HG03039 (cell line): ENCODE measurements at regions not wholly inside any gene's neighbourhood (a gene's known extent, or its start where the extent isn't known, plus 50 kb on each side); places are given as distances from the start of the nearest gene placed in this dataset.

ENCODE experiments used
- ATAC-seq: cut with Tn5 transposase; IDR thresholded peaks from one replicate; pipeline ENCODE4 v1.9.1; 2021; ENCODE audit warnings: mild to moderate bottlenecking, moderate library complexity; ENCODE audit not compliant: unreplicated experiment

DNA sequence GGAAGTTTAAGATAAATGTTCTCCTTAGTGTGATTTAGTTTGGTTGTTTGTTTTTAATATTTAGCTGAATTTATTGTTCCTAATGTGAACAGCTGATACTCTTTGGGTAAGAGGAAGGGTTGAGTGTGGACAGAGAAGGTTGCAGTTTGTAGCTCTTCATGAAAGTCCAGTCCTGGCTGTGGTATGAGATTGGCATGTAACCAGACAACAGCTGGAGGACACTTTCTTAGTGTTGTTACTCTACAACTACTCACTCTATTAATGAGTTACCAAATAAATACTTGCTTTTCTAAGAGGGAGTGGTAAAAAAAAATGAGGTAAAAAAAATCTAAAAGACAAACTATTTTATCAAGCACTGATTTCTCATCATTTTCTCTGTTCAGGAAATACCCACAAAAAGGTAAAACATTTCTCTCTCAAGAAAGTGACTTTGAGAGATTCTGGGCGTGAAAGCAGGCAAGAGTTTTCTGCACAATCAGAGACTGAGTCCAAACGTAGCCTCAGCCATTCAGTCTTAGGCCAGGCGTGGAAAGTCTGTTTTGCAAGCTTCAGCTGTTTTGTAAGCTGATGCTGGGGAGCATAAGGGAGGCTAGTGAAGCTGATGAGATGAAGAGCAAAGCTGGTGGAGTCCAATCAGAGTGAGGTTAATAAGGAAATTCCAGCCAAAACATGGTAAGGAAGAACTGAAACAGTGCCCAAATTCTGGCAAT, 138.5 kb upstream of the ARPP21 start:
- ATAC-seq, result no peak

DNA sequence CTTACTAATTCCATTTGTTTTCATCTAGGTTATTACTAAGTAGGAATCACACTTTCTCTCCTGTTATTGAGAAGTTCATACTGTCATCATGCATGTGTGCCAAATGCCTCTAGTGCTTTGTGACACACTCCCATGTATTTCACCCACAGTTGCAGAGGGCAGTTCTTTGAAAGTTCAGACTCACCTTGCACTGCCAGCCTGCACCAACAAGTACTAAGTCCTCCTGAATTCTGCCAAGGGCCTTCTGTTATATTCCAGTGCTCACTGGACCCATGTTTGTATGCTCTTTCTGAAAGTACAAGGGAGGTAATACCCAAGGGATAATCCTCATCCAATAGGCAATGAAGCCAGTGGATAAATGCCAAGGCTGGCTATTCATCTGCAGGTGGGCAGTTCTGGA, 136.6 kb upstream of the ARPP21 start:
- ATAC-seq, result no peak

- ATAC-seq, result no peak
These were observed 134.1 kb upstream of the ARPP21 start for GRCh38 chr3:35505181-35505580.

- ATAC-seq, result no peak
These were observed 133.6 kb upstream of the ARPP21 start for GRCh38 chr3:35505772-35506171.

GRCh38 chr3:35519936-35520335, 119.4 kb upstream of the ARPP21 start:
- ATAC-seq, result no peak

DNA sequence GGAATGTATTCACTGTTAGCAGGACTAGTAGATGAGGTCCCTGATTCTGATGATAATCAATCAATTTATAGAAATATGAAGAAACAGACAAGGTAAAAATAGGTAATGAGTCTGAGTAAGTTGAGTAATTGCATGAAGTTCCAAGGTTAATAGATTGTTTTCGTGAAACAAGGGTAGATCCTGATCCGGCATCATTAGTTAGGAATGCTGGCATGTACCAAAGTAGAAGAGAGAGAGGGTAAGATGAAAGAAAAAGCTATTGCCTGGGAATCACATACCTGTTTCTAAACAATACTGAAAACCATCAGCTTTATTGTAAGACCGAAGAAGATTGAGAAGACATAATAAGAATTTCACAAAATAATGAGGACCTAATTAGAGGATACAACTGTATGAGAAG, 118.1 kb upstream of the ARPP21 start:
- no peak for ATAC-seq

DNA sequence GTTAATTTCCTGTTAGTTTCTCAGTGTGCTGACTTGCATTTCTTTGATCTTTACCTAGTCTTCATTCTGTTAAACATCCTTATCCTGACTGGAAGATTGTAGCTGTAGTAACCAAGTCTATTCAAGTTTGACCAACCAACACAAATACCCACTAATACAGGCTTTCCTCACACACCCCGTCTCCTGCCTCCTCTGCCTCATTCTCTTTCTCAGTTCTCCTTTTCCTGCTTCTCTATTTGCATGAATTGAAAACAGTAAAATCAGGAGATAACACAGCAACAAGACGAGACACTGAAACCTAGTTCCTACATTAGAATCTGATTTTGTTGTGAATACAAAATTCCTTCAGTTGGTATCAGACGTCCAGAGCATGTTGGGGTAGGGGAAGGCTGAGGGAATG, 116.9 kb upstream of the ARPP21 start:
- no peak for ATAC-seq

- no peak for ATAC-seq
These were observed 116.3 kb upstream of the ARPP21 start for GRCh38 chr3:35523074-35523473.

- no peak for ATAC-seq
These were observed 115.5 kb upstream of the ARPP21 start for GRCh38 chr3:35523838-35524237.

DNA sequence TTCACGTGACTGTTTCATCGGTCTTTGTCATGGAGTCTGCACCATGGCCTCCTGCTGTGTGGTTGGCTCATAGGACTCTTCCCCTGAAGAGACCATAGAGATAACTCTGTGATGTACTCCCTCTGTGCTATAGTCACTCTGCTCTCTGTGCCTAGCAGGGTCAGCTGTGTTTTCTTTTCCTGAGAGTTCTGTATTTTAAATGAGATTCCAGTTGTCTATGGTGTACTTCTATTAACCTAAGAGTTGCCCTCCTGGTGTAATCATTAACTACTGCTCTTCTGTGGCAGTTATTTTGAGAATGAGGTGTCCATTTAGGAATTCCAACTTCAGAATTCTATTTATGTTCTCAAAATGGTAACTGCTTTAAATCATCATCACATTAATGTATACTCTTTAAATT, 114.5 kb upstream of the ARPP21 start:
- no peak for ATAC-seq

DNA sequence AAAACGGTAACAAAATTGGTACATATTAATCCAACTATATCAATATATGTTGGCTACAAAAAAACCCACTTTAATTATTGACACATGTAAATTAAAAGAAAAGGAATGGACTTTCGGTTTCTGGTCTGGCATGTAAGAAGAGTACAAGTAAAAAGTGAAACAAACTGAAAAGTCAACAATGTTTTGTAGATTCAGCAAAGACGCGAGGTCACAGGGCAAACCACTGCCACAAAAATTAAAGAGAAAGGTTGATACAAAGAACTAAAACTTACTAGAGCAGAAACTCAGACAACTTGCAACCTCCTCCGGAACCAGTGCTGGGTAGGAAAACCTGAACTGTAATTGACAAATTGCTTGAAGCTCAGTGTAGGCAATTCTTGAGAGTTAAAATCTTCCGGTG, 110.6 kb upstream of the ARPP21 start:
- ATAC-seq, result no peak

GRCh38 chr3:35529337-35529736, 110.0 kb upstream of the ARPP21 start:
- no peak for ATAC-seq

DNA sequence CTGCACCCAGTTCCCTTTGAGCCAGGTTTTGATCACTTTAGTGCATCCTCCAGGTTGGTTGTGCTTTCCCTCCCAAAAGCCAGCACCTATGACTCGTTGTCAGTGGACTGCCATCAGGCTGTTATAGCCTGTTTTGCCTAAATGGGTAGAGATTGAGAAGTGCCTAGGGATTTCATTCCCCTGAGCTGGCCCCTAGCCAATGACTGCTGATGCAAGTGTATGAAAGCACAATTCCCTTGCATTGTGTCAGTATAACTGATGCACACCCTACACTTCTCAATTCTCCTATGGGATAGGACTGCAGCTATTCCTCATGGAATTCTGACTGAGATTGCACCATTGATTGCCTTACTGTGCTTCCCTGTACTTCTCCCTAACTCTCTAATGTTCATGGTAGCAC, 102.1 kb upstream of the ARPP21 start:
- no peak for ATAC-seq

DNA sequence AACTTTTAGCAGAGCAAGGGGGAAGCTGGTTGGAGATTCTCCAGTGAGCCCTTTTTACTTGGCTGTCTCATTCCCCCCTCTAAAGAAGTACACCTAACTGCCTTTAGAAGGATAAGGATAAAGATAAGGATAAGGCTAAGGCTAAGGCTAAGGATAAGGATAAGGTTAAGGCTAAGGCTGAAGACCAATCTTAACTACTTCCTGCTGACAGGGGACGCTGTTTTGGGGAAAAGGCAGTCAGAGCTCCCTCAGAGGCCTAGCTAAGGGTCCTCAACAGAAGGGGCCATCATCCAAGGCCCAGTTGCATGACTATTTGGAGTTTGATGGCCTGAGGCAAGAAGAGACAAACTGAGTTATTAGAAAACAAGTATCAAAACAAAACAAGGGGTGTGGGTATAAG, 94.3 kb upstream of the ARPP21 start:
- ATAC-seq, result no peak

- ATAC-seq, result no peak
These were observed 89.6 kb upstream of the ARPP21 start for GRCh38 chr3:35549690-35550089.

DNA sequence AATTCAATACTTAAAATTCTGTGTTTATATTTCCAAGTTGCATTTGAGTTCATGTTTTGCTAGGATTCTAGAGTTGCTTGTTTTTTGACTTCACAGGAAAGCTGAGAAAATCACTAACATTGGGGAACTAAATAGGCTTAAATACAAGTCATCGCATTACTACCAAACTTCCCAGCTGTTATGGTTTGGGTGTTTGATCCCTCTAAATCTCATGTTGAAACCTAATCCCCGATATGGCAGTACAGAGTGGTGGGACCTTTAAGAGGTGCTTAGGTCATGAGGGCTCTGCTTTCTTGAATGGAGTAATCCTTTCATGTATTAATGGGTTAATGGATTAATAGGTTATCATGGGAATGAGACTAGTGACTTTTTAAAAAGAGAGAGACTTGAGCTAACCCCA, 77.2 kb upstream of the ARPP21 start:
- no peak for ATAC-seq

DNA sequence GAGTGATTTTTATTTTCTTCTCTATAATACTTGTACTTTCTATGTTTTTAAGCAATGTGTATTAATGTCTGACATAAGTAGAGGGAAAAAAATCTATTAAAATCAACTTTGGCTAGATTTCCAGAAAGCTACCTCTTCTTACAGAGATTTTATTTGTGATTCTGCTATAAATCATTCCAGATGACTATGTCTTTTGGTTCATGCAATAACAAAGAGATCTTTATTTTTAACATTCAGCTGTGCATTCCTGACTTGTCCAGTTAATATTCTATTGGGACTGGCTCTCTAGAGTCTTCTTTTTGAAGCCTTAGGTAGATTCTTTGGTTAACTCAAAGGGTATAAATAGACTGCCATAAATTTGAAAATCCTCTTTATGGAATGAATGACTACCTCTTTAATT, 74.3 kb upstream of the ARPP21 start:
- no peak for ATAC-seq
